ENCODE measurements at regions not wholly inside any gene's neighbourhood (a gene's known extent, or its start where the extent isn't known, plus 50 kb on each side); places are given as distances from the start of the nearest gene placed in this dataset.

- no peak for DNase-seq (ENCODE audit: low read depth)
- H3K4me3 ChIP-seq (ENCODE audit: low read depth, low read length), result no peak overlapping the region
- TF ChIP-seq CTCF (IDR thresholded peaks at IDR 0.05; ENCODE audit: insufficient read depth, low read length), result no peak
Observed at GRCh38 chr2:155294358-155294757, 595.9 kb downstream of the KCNJ3 start.

- no peak for DNase-seq (ENCODE audit: low read depth)
- no peak overlapping the region for H3K4me3 ChIP-seq (ENCODE audit: low read depth, low read length)
- no peak for TF ChIP-seq CTCF (IDR thresholded peaks at IDR 0.05; ENCODE audit: insufficient read depth, low read length)
Observed at GRCh38 chr2:155281907-155282306, 583.4 kb downstream of the KCNJ3 start.

- no peak for TF ChIP-seq CTCF (IDR thresholded peaks at IDR 0.05; ENCODE audit: insufficient read depth, low read length)
- H3K4me3 ChIP-seq (ENCODE audit: low read depth, low read length), result no peak overlapping the region
- DNase-seq (ENCODE audit: low read depth), result no peak
Observed at GRCh38 chr2:155273323-155273722, 574.8 kb downstream of the KCNJ3 start.

GRCh38 chr2:155266583-155266982 is 568.1 kb downstream of the KCNJ3 start:
- TF ChIP-seq CTCF (IDR thresholded peaks at IDR 0.05; ENCODE audit: insufficient read depth, low read length), result no peak
- H3K4me3 ChIP-seq (ENCODE audit: low read depth, low read length), result no peak overlapping the region
- DNase-seq (ENCODE audit: low read depth), result no peak

GRCh38 chr2:155266109-155266508 is 567.6 kb downstream of the KCNJ3 start:
- H3K4me3 ChIP-seq (ENCODE audit: low read depth, low read length), result no peak overlapping the region
- DNase-seq (ENCODE audit: low read depth), result no peak
- no peak for TF ChIP-seq CTCF (IDR thresholded peaks at IDR 0.05; ENCODE audit: insufficient read depth, low read length)

- H3K4me3 ChIP-seq (ENCODE audit: low read depth, low read length), result no peak overlapping the region
- no peak for TF ChIP-seq CTCF (IDR thresholded peaks at IDR 0.05; ENCODE audit: insufficient read depth, low read length)
- no peak for DNase-seq (ENCODE audit: low read depth)
Observed at GRCh38 chr2:155256803-155257202, 558.3 kb downstream of the KCNJ3 start.

- no peak for DNase-seq (ENCODE audit: low read depth)
- H3K4me3 ChIP-seq (ENCODE audit: low read depth, low read length), result no peak overlapping the region
- TF ChIP-seq CTCF (IDR thresholded peaks at IDR 0.05; ENCODE audit: insufficient read depth, low read length), result no peak
Observed at GRCh38 chr2:155250800-155251199, 552.3 kb downstream of the KCNJ3 start.
